Vagina (tissue), 2 donors: ENCODE measurements at regions not wholly inside any gene's neighbourhood (a gene's known extent, or its start where the extent isn't known, plus 50 kb on each side); places are given as distances from the start of the nearest gene placed in this dataset.

Experiments
- DNase-seq, 2 donors: peaks; one replicate each; pipeline ENCODE4 v3.0.0-alpha.2; 2017; ENCODE audit errors: extremely low spot score in 2 of 2
- H3K27ac ChIP-seq: fragments of 200-600 bp; sonication (generic); one replicate; pipeline ENCODE4 v1.5.1; 2019
- H3K27me3 ChIP-seq: fragments of 200-600 bp; sonication (generic); one replicate; pipeline ENCODE4 v1.5.1; 2019
- H3K36me3 ChIP-seq, 2 donors: fragments of 200-600 bp; sonication (generic); one replicate each; pipeline ENCODE4 v1.5.1; 2017 to 2019
- H3K4me1 ChIP-seq: fragments of 200-600 bp; sonication (generic); one replicate; pipeline ENCODE4 v1.5.1; 2019
- H3K4me3 ChIP-seq, 2 donors: fragments of 200-600 bp; sonication (generic); 1 replicate in 1 of 2; 2 replicates in 1 of 2; pipeline ENCODE4 v1.5.1; 2016 to 2019
- H3K9me3 ChIP-seq: fragments of 200-600 bp; sonication (generic); one replicate; pipeline ENCODE4 v1.5.1; 2019
- POLR2A ChIP-seq, 2 donors: fragments of 450-650 bp; IDR thresholded peaks; one replicate each; pipeline ENCODE4 v1.6.1; 2017; ENCODE audit warnings: antibody characterized with exemption in 2 of 2, mild to moderate bottlenecking in 2 of 2, moderate library complexity in 2 of 2
- POLR2AphosphoS5 ChIP-seq, 2 donors: sonication (generic); formaldehyde crosslinking; IDR thresholded peaks; one replicate each; pipeline ENCODE4 v1.9.0; 2017; ENCODE audit warnings: antibody characterized with exemption in 2 of 2, mild to moderate bottlenecking in 2 of 2, low read depth in 1 of 2; ENCODE audit not compliant: insufficient read depth in 1 of 2
- intact Hi-C: fragments of 100-400 bp; cut with DNase I; formaldehyde crosslinking; loops from one replicate; pipeline ENCODE4 v1.15.1; 2023
- TF ChIP-seq, protein P1 (sequence below), 3 experiments: fragments of 450-650 bp in 2 of 3; fragments of 200-600 bp in 1 of 3; sonication (generic) in 1 of 3; IDR thresholded peaks; one replicate each; pipeline ENCODE4 v1.5.1; 2017 to 2019; ENCODE audit warnings: antibody characterized with exemption in 3 of 3, mild to moderate bottlenecking in 2 of 3, moderate library complexity in 2 of 3

DNA sequence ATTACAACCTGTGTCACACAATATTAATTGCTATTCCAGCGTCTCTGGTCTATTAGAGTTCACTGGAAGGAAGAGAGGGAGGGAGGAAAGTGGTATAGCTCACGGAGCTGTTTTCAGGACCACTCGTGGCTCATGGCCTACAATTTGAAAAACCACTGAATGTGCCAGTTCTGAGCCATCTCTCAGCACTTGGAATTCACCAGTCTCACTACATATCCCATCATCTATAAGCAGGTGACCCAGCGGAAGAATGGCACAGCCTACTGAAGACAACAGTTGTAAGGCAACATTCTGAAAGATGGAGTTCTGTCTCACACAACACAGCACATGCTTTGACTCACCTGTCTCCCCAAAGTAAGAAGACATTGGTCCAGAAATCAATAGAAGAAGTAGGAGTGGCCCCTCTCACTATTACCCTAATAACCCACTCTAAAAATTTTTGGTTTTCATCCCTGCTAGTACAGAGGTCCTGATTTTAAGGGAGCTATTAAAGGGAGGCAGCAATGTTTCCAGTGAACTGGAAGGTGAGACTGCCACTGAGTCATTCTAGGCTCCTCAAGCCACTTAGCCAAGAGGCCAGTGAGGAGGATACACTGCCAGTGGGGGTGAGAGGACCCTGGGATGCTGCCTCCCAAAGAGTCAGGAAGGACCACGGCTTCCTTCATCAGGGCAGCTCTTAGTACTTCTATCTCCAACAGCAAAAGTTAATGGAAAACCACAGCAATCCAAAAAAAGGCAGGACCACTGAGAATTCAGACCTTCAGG, 50.0 kb upstream of the DOCK9 start:
- Histone ChIP-seq H3K27me3 (no peaks in the 10 kb centered on the region), H3K4me1 (no peaks in the 10 kb centered on the region), H3K9me3 (no peaks in the 10 kb centered on the region), H3K27ac (no peak overlapping the region), H3K4me3 (no peak overlapping the region), H3K36me3 (no peaks in the 10 kb centered on the region)
- intact Hi-C loops = no loop called here
- TF ChIP-seq POLR2AphosphoS5 (IDR thresholded peaks at IDR 0.05; ENCODE audit: insufficient read depth in 1 of 2, low read depth in 1 of 2) = no peak
- TF ChIP-seq, protein P1, sequence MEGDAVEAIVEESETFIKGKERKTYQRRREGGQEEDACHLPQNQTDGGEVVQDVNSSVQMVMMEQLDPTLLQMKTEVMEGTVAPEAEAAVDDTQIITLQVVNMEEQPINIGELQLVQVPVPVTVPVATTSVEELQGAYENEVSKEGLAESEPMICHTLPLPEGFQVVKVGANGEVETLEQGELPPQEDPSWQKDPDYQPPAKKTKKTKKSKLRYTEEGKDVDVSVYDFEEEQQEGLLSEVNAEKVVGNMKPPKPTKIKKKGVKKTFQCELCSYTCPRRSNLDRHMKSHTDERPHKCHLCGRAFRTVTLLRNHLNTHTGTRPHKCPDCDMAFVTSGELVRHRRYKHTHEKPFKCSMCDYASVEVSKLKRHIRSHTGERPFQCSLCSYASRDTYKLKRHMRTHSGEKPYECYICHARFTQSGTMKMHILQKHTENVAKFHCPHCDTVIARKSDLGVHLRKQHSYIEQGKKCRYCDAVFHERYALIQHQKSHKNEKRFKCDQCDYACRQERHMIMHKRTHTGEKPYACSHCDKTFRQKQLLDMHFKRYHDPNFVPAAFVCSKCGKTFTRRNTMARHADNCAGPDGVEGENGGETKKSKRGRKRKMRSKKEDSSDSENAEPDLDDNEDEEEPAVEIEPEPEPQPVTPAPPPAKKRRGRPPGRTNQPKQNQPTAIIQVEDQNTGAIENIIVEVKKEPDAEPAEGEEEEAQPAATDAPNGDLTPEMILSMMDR (IDR thresholded peaks at IDR 0.05) = no peak
- no peak for TF ChIP-seq POLR2A (IDR thresholded peaks at IDR 0.05)
- peak in 1 of 2 donors; percentile 27 for DNase-seq

- Histone ChIP-seq H3K27ac (no peak overlapping the region), H3K9me3 (no peaks in the 10 kb centered on the region), H3K36me3 (no peaks in the 10 kb centered on the region), H3K4me3 (no peak overlapping the region), H3K4me1 (no peaks in the 10 kb centered on the region), H3K27me3 (no peaks in the 10 kb centered on the region)
- intact Hi-C loops = no loop called here
- TF ChIP-seq POLR2A (IDR thresholded peaks at IDR 0.05) (no peak), POLR2AphosphoS5 (IDR thresholded peaks at IDR 0.05; ENCODE audit: insufficient read depth in 1 of 2, low read depth in 1 of 2) (no peak)
- TF ChIP-seq, protein P1 (IDR thresholded peaks at IDR 0.05) = no peak
- peak in 1 of 2 donors; percentile 47 for DNase-seq
Measured at GRCh38 chr13:99028890-99029289, 51.0 kb upstream of the DOCK9 start.

DNA sequence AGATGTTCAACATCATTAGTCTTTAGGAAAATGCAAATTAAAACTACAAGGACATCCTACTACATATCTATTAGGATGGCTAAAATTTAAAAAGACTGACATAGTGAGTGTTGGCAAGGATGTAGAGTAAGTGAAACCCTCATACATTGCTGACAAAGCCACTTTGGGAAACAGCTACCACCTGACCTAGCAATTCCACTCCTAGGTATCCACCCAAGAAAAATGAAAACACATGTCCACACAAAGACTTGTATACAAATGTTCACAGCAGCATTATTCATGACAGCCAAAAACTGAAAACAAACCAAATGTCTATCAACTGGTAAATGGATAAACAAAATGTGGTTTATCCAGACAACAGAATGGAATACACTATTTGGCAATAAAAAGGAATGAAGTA, 51.7 kb upstream of the DOCK9 start:
- intact Hi-C loops = no loop called here
- no peak for DNase-seq
- H3K4me1 ChIP-seq = no peaks in the 10 kb centered on the region
- no peak overlapping the region for H3K27ac ChIP-seq
- H3K27me3 ChIP-seq = no peaks in the 10 kb centered on the region
- no peaks in the 10 kb centered on the region for H3K9me3 ChIP-seq
- H3K4me3 ChIP-seq = no peak overlapping the region
- no peak for TF ChIP-seq POLR2AphosphoS5 (IDR thresholded peaks at IDR 0.05; ENCODE audit: insufficient read depth in 1 of 2, low read depth in 1 of 2)
- TF ChIP-seq POLR2A (IDR thresholded peaks at IDR 0.05) = no peak
- TF ChIP-seq, protein P1 (IDR thresholded peaks at IDR 0.05) = no peak
- no peaks in the 10 kb centered on the region for H3K36me3 ChIP-seq

- Histone ChIP-seq H3K27me3 (no peaks in the 10 kb centered on the region), H3K27ac (no peak overlapping the region), H3K4me1 (no peaks in the 10 kb centered on the region), H3K4me3 (no peak overlapping the region), H3K9me3 (no peaks in the 10 kb centered on the region), H3K36me3 (no peaks in the 10 kb centered on the region)
- DNase-seq = no peak
- TF ChIP-seq POLR2A (IDR thresholded peaks at IDR 0.05) = no peak
- TF ChIP-seq, protein P1 (IDR thresholded peaks at IDR 0.05) = no peak
- no peak for TF ChIP-seq POLR2AphosphoS5 (IDR thresholded peaks at IDR 0.05; ENCODE audit: insufficient read depth in 1 of 2, low read depth in 1 of 2)
- intact Hi-C loops = no loop called here
Measured at GRCh38 chr13:99030326-99030725, 52.5 kb upstream of the DOCK9 start.

GRCh38 chr13:99031832-99032231, 54.0 kb upstream of the DOCK9 start:
- Histone ChIP-seq H3K27me3 (no peaks in the 10 kb centered on the region), H3K4me3 (no peak overlapping the region), H3K36me3 (no peaks in the 10 kb centered on the region), H3K9me3 (no peaks in the 10 kb centered on the region), H3K4me1 (no peaks in the 10 kb centered on the region), H3K27ac (no peak overlapping the region)
- no peak for DNase-seq
- intact Hi-C loops = no loop called here
- no peak for TF ChIP-seq POLR2AphosphoS5 (IDR thresholded peaks at IDR 0.05; ENCODE audit: insufficient read depth in 1 of 2, low read depth in 1 of 2)
- no peak for TF ChIP-seq POLR2A (IDR thresholded peaks at IDR 0.05)
- TF ChIP-seq, protein P1 (IDR thresholded peaks at IDR 0.05) = no peak
